ENCODE measurements at regions not wholly inside any gene's neighbourhood (a gene's known extent, or its start where the extent isn't known, plus 50 kb on each side); places are given as distances from the start of the nearest gene placed in this dataset.

DNA sequence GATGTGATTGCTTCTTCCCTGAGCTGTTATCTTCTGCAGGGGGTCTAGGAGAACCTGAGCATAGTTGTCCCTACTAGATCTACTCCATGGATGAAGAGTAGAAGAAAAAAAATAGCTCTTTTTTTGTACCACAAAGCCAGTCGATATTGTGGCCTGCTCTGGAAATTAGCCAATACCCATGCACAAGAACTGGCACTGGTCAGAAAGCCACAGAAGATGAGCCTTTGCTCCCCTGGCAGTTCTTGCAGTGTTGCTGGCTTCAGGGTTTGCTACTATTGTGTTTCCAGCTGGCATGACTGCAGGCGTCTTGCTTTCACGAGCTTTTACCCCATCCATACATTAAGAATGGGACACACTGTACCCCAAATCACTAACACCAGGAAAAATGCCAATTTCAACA is 547.7 kb upstream of the KLF12 start:
- H3K27me3 ChIP-seq (ENCODE audit: control insufficient read depth, extremely low read depth, insufficient read depth, low read length), result no peaks in the 10 kb centered on the region
- no peaks in the 10 kb centered on the region for H3K36me3 ChIP-seq (ENCODE audit: control insufficient read depth in 2 of 2, extremely low read depth in 1 of 2, insufficient read depth in 2 of 2, low read length in 2 of 2)
- H3K9ac ChIP-seq (ENCODE audit: control insufficient read depth, extremely low read depth, insufficient read depth, low read length), result no peak overlapping the region
- no peak overlapping the region for H3K4me3 ChIP-seq (ENCODE audit: control insufficient read depth in 2 of 3, extremely low read depth in 1 of 3, insufficient read depth in 2 of 3, low read depth in 1 of 3, low read length in 3 of 3)
- FAIRE-seq, result no peak
- DNase-seq (ENCODE audit: low read depth, low spot score), result no peak
- H3K27ac ChIP-seq (ENCODE audit: control insufficient read depth, insufficient read depth, low read length), result no peak overlapping the region
- dilution Hi-C loops (cut with MboI; ENCODE audit: extremely low pct_ligation_motif_present, low sequenced_read_pairs), result no loop called here
- no peaks in the 10 kb centered on the region for H3K4me1 ChIP-seq (ENCODE audit: control insufficient read depth, extremely low read depth, insufficient read depth, low read length)
- H2AFZ ChIP-seq (ENCODE audit: control insufficient read depth, low read length), result no peak overlapping the region
- no peaks in the 10 kb centered on the region for H3K9me3 ChIP-seq (ENCODE audit: control insufficient read depth, low read depth, low read length)
- H3K9me1 ChIP-seq (ENCODE audit: control insufficient read depth, extremely low read depth, insufficient read depth, low read length), result no peaks in the 10 kb centered on the region
- no peaks in the 10 kb centered on the region for H4K20me1 ChIP-seq (ENCODE audit: control insufficient read depth, extremely low read depth, insufficient read depth, low read length)
- no peak overlapping the region for H3K4me2 ChIP-seq (ENCODE audit: control insufficient read depth, extremely low read depth, insufficient read depth, low read depth, low read length)
- no peaks in the 10 kb centered on the region for H3K79me2 ChIP-seq (ENCODE audit: control insufficient read depth, insufficient read depth, low read length)
- TF ChIP-seq, protein P1, sequence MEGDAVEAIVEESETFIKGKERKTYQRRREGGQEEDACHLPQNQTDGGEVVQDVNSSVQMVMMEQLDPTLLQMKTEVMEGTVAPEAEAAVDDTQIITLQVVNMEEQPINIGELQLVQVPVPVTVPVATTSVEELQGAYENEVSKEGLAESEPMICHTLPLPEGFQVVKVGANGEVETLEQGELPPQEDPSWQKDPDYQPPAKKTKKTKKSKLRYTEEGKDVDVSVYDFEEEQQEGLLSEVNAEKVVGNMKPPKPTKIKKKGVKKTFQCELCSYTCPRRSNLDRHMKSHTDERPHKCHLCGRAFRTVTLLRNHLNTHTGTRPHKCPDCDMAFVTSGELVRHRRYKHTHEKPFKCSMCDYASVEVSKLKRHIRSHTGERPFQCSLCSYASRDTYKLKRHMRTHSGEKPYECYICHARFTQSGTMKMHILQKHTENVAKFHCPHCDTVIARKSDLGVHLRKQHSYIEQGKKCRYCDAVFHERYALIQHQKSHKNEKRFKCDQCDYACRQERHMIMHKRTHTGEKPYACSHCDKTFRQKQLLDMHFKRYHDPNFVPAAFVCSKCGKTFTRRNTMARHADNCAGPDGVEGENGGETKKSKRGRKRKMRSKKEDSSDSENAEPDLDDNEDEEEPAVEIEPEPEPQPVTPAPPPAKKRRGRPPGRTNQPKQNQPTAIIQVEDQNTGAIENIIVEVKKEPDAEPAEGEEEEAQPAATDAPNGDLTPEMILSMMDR (optimal IDR thresholded peaks at IDR 0.05 in 1 of 3, IDR thresholded peaks at IDR 0.05 in 1 of 3, conservative IDR thresholded peaks at IDR 0.05 in 1 of 3; ENCODE audit: extremely low read depth in 1 of 3, insufficient read depth in 2 of 3, low read length in 3 of 3), result no peak
- no peak for TF ChIP-seq EZH2 (IDR thresholded peaks at IDR 0.05; ENCODE audit: low read length)

DNA sequence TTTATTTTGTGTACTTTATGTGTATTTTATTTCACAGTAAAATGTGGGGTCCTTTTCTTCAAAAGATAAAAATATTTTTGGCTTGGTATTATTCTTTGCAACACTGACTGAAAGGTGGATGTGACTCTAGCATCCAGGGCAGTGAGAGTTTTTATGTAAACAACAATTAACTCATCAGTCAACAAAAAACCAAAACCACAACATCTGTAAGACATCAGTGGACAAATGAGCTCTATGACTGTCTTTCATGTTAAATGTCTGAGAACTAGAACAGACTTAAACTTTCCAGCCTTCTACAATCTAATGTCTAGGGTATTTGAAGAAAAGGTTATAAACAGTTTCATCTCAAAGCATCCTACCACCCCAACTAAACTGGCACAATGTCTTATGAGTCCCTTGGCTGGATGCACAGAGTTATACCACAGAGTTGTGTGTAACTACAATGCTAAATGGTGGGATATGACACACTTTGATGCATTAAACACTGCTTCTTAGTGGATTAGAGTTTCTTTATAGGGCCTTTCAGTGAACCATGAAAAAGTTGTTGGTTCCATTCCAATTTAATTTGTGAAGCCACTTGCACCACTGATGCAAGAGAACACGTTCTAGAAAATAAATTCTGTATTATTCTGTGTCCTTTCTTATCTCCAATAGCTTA is 544.2 kb upstream of the KLF12 start:
- no peaks in the 10 kb centered on the region for H3K36me3 ChIP-seq (ENCODE audit: control insufficient read depth in 2 of 2, extremely low read depth in 1 of 2, insufficient read depth in 2 of 2, low read length in 2 of 2)
- H3K9me3 ChIP-seq (ENCODE audit: control insufficient read depth, low read depth, low read length), result no peaks in the 10 kb centered on the region
- no peaks in the 10 kb centered on the region for H3K9me1 ChIP-seq (ENCODE audit: control insufficient read depth, extremely low read depth, insufficient read depth, low read length)
- no peak overlapping the region for H3K4me3 ChIP-seq (ENCODE audit: control insufficient read depth in 2 of 3, extremely low read depth in 1 of 3, insufficient read depth in 2 of 3, low read depth in 1 of 3, low read length in 3 of 3)
- H4K20me1 ChIP-seq (ENCODE audit: control insufficient read depth, extremely low read depth, insufficient read depth, low read length), result no peaks in the 10 kb centered on the region
- dilution Hi-C loops (cut with MboI; ENCODE audit: extremely low pct_ligation_motif_present, low sequenced_read_pairs), result no loop called here
- H3K27me3 ChIP-seq (ENCODE audit: control insufficient read depth, extremely low read depth, insufficient read depth, low read length), result no peaks in the 10 kb centered on the region
- no peak overlapping the region for H3K27ac ChIP-seq (ENCODE audit: control insufficient read depth, insufficient read depth, low read length)
- FAIRE-seq, result no peak
- DNase-seq (ENCODE audit: low read depth, low spot score), result no peak
- TF ChIP-seq, protein P1 (optimal IDR thresholded peaks at IDR 0.05 in 1 of 3, IDR thresholded peaks at IDR 0.05 in 1 of 3, conservative IDR thresholded peaks at IDR 0.05 in 1 of 3; ENCODE audit: extremely low read depth in 1 of 3, insufficient read depth in 2 of 3, low read length in 3 of 3), result no peak
- TF ChIP-seq EZH2 (IDR thresholded peaks at IDR 0.05; ENCODE audit: low read length), result no peak
- H3K4me1 ChIP-seq (ENCODE audit: control insufficient read depth, extremely low read depth, insufficient read depth, low read length), result peaks cover 8% of the 10 kb centered on the region
- H3K79me2 ChIP-seq (ENCODE audit: control insufficient read depth, insufficient read depth, low read length), result no peaks in the 10 kb centered on the region
- no peak overlapping the region for H3K4me2 ChIP-seq (ENCODE audit: control insufficient read depth, extremely low read depth, insufficient read depth, low read depth, low read length)
- H3K9ac ChIP-seq (ENCODE audit: control insufficient read depth, extremely low read depth, insufficient read depth, low read length), result no peak overlapping the region
- no peak overlapping the region for H2AFZ ChIP-seq (ENCODE audit: control insufficient read depth, low read length)
